IPS-NIHi7 (cell line): ENCODE measurements at regions not wholly inside any gene's neighbourhood (a gene's known extent, or its start where the extent isn't known, plus 50 kb on each side); places are given as distances from the start of the nearest gene placed in this dataset.

Experiments
- DNase-seq: peaks from one replicate; pipeline ENCODE4 v3.0.0; 2012; ENCODE audit warnings: mixed read lengths; ENCODE audit errors: extremely low spot score

DNA sequence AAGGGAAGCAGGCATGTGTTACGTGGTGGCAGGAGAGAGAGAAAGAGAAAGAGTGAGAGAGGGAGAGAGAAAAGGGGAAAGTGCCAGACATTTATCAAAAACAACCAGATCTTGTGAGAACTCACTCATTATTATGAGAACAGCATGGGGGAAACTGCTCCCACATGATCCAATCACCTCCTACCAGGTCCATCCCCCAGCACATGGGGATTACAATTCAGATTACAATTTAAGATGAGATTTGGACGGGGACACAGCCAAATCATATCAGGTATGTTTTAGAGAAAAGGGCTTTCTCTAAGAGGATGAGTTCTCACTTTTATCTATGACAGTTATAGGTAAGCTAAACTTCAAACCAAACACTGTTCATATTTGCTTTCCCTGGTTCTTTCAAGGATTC lies 597.3 kb upstream of the PIK3C3 start:
- DNase-seq, result no peak

- no peak for DNase-seq
Observed at GRCh38 chr18:41353777-41354528, 601.1 kb upstream of the PIK3C3 start.

- no peak for DNase-seq
Observed at GRCh38 chr18:41351430-41351829, 603.6 kb upstream of the PIK3C3 start.

DNA sequence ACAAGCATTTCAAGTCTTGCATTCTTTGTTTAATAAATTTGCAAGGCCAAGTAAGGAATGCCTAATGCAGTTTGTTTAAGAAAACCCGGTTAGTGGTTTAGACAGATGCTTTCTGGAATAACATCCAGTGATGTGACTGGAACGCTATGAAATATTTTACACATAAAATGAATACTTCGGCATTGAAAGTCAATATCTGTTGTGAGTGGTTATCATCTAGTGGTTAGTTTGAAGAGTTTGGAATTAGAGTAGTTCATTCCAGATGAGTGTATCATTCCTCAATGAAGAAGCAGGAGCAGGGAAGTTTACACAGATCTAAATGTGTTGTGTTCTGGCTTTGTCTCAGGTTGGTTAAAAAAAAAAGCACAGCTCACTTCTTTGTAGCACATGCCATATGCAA lies 608.0 kb upstream of the PIK3C3 start:
- DNase-seq, result no peak

DNA sequence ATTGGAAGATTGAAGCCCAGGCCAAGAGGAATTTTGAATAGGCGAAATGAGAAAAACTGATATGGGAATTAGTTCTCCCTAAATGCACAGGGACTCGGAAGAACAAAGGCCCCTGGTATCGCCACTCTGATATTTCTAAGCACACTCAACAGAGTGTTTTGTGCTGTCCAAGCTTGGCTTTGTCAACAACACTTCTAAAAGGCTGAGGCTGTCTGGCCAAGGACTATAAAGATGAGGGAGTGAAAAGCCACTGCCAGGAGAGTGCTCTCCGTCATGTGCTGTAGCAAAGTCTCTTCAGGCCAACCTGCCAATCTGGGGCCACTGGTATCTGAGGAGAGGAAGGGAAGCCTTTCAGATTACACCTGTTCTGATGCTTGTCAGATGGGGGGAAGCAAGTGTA lies 611.2 kb upstream of the PIK3C3 start:
- DNase-seq, result no peak

GRCh38 chr18:41338341-41338740 lies 616.7 kb upstream of the PIK3C3 start:
- DNase-seq, result no peak

- no peak for DNase-seq
Observed at GRCh38 chr18:41331661-41332060, 623.4 kb upstream of the PIK3C3 start.

DNA sequence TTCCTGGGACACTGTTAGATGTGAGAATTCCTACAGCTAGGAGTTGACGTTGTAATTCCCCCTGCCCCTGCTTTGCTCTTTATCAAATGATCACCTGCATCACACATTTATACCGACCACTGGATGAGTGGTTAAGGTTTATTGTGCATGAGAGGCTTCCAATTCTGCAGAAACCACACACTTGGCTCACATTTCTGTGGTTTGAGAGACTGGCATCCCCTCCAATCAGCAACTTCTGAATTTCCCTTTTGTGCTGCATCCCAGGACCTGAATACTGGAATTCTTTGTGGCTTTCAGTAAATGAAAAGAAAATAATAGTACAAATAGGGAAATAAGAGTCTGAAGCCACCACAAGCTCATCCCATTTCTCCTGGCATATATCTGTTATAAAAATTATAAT lies 628.7 kb upstream of the PIK3C3 start:
- DNase-seq, result no peak

GRCh38 chr18:41324934-41325333 lies 630.1 kb upstream of the PIK3C3 start:
- DNase-seq, result no peak

DNA sequence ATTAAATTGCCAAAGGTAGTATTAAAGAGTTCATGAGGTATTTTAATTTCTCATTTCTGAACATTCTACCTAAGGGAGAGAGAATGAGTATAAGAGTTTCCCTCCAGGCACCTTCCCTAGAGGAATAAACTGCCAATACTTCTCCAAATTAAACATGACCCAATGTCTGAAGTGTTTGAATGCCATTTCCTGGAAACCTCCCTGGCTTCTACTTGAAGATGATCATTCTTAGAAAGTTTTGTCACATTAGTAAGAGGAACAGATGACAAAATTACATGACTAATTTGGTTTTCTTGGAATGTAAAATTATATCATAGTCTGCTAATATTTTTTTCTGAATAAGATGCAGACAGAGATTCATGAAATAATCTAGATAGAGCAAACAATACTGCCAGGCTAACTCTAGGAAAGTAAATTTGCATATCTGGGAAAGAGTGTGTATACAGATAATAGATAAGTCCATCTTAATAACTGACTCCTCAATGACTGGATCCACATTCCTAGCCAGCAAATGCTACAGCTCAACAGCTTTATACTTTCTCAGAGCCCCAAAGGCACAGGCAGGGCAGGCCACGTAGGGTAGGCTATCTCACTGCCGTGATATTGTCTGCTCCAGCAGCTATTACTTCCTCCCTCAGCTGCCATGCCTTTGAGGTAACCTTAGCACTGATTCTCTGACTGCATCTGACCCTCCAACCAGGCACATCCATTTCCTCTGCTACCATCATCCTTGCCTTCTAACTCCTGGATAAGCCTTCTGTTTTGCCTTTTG lies 630.8 kb upstream of the PIK3C3 start:
- no peak for DNase-seq

- DNase-seq, result no peak
Observed at GRCh38 chr18:41323044-41323443, 632.0 kb upstream of the PIK3C3 start.

- DNase-seq, result no peak
Observed at GRCh38 chr18:41320100-41320499, 634.9 kb upstream of the PIK3C3 start.

- DNase-seq, result no peak
Observed at GRCh38 chr18:41315134-41315533, 639.9 kb upstream of the PIK3C3 start.

- DNase-seq, result peak; percentile 16
Observed at GRCh38 chr18:41311571-41312547, 643.2 kb upstream of the PIK3C3 start.

DNA sequence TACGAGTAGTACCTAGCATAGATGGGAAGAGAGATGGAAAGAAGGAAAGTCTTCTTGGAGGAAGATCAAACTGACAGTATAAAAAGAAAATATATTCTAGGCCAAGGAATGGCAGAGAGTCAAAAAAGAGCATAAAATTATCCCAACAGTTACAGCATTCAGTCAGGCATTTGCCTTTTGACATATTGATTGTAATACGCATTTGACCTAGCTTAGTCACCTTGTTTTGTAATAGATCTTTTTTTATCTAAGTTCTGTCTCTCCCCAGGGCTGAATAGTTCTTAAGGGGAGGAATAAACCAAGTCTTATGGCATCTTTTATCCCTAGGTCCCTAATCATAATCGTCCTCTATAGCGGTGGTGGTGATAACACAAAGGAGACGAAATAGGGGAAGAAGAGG lies 657.3 kb upstream of the PIK3C3 start:
- DNase-seq, result no peak

- DNase-seq, result no peak
Observed at GRCh38 chr18:41269294-41269693, 685.7 kb upstream of the PIK3C3 start.

DNA sequence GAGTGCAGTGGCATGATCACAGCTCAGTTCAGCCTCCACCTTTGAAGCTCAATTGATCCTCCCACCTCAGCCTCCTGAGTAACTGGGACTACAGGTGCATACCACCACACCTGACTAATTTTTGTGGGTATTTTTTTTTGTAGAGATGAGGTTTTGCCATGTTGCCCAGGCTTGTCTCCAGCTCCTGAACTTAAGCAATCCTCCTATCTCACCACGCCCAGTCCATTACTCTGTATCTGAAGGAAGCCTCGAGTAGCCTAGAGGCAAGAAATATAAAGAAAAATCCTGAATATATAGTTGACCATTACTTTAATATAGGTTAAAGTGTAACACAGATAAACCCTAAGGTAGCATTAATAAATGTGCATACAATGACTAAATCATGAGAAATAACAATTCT lies 686.8 kb upstream of the PIK3C3 start:
- no peak for DNase-seq

- no peak for DNase-seq
Observed at GRCh38 chr18:41266616-41267015, 688.4 kb upstream of the PIK3C3 start.

DNA sequence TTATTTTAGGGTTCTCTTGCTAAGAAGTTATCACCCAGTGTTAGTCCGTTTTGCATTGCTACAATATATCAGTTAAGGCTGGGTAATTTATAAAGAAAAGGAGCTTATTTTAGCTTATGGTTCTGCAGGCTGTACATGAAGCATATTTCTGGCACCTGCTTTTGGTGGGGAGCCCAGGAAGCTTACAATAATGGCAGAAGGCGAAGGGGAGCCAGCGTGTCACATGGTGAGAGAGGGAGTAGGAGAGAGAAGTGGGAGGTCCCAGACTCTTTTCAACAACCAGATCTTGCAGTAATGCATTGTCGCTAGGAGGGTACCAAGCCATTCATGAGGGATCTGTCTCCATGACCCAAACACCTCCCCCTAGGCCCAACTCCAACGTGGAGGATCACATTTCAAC lies 688.8 kb upstream of the PIK3C3 start:
- no peak for DNase-seq

DNA sequence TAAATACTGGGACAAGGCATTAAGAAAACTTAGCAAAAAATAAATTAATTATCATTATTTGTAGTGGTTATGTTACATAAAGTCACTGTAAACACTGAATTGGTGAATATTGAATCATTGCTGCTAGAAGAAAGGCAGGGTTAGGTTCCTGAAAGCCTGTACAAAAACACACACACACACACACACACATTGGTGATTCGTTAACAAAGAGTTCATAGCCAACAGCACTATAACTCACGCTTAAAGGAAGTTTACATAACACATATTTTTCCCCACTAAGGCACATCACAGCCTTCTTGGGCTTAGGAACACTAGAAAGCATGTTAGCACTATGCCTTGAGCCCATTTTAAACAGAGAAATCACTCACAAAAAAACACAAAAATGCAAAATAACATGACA lies 690.0 kb upstream of the PIK3C3 start:
- DNase-seq, result no peak

- DNase-seq, result no peak
Observed at GRCh38 chr18:41263956-41264355, 691.1 kb upstream of the PIK3C3 start.

GRCh38 chr18:41262688-41263087 lies 692.3 kb upstream of the PIK3C3 start:
- no peak for DNase-seq
